Hepatocyte (in vitro differentiated cells): ENCODE measurements at regions not wholly inside any gene's neighbourhood (a gene's known extent, or its start where the extent isn't known, plus 50 kb on each side); places are given as distances from the start of the nearest gene placed in this dataset.

Source experiments
- CTCF ChIP-seq: fragments of 200-600 bp; sonication (generic); IDR thresholded peaks from 2 replicates; pipeline ENCODE4 v1.5.1; 2016; ENCODE audit warnings: antibody characterized with exemption, mild to moderate bottlenecking; ENCODE audit not compliant: poor library complexity
- EZH2 ChIP-seq: fragments of 200-600 bp; sonication (generic); IDR thresholded peaks from 2 replicates; pipeline ENCODE4 v1.6.1; 2016; ENCODE audit warnings: antibody characterized with exemption, mild to moderate bottlenecking, borderline replicate concordance
- EZH2phosphoT487 ChIP-seq: fragments of 200-600 bp; sonication (generic); IDR thresholded peaks from one replicate; pipeline ENCODE4 v1.6.1; 2018; ENCODE audit warnings: antibody characterized with exemption, mild to moderate bottlenecking, low read depth, moderate library complexity; ENCODE audit not compliant: unreplicated experiment, severe bottlenecking

DNA sequence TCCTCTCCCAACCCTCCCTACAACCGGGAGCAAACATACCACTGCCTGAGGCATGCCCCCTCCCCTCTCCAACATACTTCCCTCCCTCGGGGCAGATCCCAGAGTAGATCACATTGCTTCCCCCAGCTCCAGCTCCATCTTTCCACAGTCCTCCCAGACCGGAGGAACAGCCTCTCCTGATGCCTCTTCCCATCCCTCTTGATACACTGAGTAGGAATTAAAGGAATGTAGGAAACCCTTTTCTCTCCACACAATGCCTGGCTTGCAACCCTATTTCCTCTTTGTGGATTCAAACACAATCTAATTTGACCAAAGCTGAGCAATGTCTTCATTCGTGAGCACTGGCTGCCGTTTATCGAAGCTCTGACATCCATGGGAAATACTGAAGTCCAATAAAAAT, 339.8 kb downstream of the BCOR start:
- TF ChIP-seq CTCF (no peak), EZH2 (no peak), EZH2phosphoT487 (no peak)
